GM23338 (cell line): ENCODE measurements at regions not wholly inside any gene's neighbourhood (a gene's known extent, or its start where the extent isn't known, plus 50 kb on each side); places are given as distances from the start of the nearest gene placed in this dataset.

Experiments
- ATAC-seq: fragments of 200-7000 bp; cut with Tn5 transposase; 3 replicates; pipeline ENCODE4 v1.9.1; 2020
- DNase-seq: peaks from one replicate; pipeline ENCODE4 v3.0.0-alpha.2; 2015; ENCODE audit warnings: low spot score
- H2AFZ ChIP-seq: fragments of 200-600 bp; sonication (generic); 2 replicates; pipeline ENCODE4 v1.8.0; 2016; ENCODE audit warnings: antibody characterized with exemption, mild to moderate bottlenecking, moderate library complexity
- H3F3A ChIP-seq: fragments of 200-600 bp; sonication (generic); replicated peaks from 2 replicates; pipeline ENCODE4 v1.8.0; 2017; ENCODE audit warnings: antibody characterized with exemption, mixed run types, low read depth
- H3K27ac ChIP-seq: fragments of 200-600 bp; sonication (generic); 2 replicates; pipeline ENCODE4 v1.6.1; 2016; ENCODE audit warnings: low read depth
- H3K27me3 ChIP-seq: fragments of 200-600 bp; sonication (generic); 2 replicates; pipeline ENCODE4 v1.8.0; 2016; ENCODE audit warnings: mild to moderate bottlenecking, mixed run types, moderate library complexity; ENCODE audit not compliant: insufficient read depth
- H3K36me3 ChIP-seq: fragments of 200-600 bp; sonication (generic); 2 replicates; pipeline ENCODE4 v1.8.0; 2016; ENCODE audit warnings: mild to moderate bottlenecking; ENCODE audit not compliant: insufficient read depth
- H3K4me1 ChIP-seq: fragments of 200-600 bp; sonication (generic); 2 replicates; pipeline ENCODE4 v1.8.0; 2016; ENCODE audit warnings: mild to moderate bottlenecking, moderate library complexity; ENCODE audit not compliant: insufficient read depth
- H3K4me2 ChIP-seq: fragments of 200-600 bp; sonication (generic); 2 replicates; pipeline ENCODE4 v1.7.1; 2017; ENCODE audit warnings: mixed run types
- H3K4me3 ChIP-seq: fragments of 200-600 bp; sonication (generic); 2 replicates; pipeline ENCODE4 v1.6.1; 2016; ENCODE audit warnings: mixed run types
- H3K79me2 ChIP-seq: fragments of 200-600 bp; sonication (generic); replicated peaks from 2 replicates; pipeline ENCODE4 v1.8.0; 2017; ENCODE audit warnings: mild to moderate bottlenecking; ENCODE audit not compliant: insufficient read depth
- H3K9me2 ChIP-seq: fragments of 200-600 bp; sonication (generic); 2 replicates; pipeline ENCODE4 v1.8.0; 2017; ENCODE audit not compliant: insufficient read depth
- H4K20me1 ChIP-seq: fragments of 200-600 bp; sonication (generic); replicated peaks from 2 replicates; pipeline ENCODE4 v1.8.0; 2017; ENCODE audit warnings: mild to moderate bottlenecking; ENCODE audit not compliant: insufficient read depth
- H3K27ac Mint-ChIP-seq: 2 replicates; pipeline ENCODE4 v1.8.0; 2020; ENCODE audit warnings: inconsistent platforms, mild to moderate bottlenecking, moderate library complexity, mixed read lengths
- H3K27me3 Mint-ChIP-seq: 3 replicates; pipeline ENCODE4 v1.8.0; 2022; ENCODE audit warnings: low read depth, mild to moderate bottlenecking, moderate library complexity, mixed read lengths, inconsistent platforms; ENCODE audit not compliant: insufficient read depth, poor library complexity
- H3K36me3 Mint-ChIP-seq: 3 replicates; pipeline ENCODE4 v1.8.0; 2021; ENCODE audit warnings: low read depth, mild to moderate bottlenecking, inconsistent platforms, moderate library complexity, mixed read lengths
- H3K4me1 Mint-ChIP-seq: 3 replicates; pipeline ENCODE4 v1.8.0; 2020; ENCODE audit warnings: mild to moderate bottlenecking, inconsistent platforms, mixed read lengths
- H3K4me3 Mint-ChIP-seq: 3 replicates; pipeline ENCODE4 v1.8.0; 2021; ENCODE audit warnings: moderate library complexity, mild to moderate bottlenecking, inconsistent platforms, mixed read lengths
- H3K9me3 Mint-ChIP-seq: 3 replicates; pipeline ENCODE4 v1.8.0; 2020; ENCODE audit warnings: moderate library complexity, mild to moderate bottlenecking, inconsistent platforms, mixed read lengths
- TF ChIP-seq, protein P1 (sequence below): fragments of 250-450 bp; sonication (Bioruptor Pico); IDR thresholded peaks from 2 replicates; pipeline ENCODE4 v1.5.0; 2020; ENCODE audit warnings: mild to moderate bottlenecking, moderate library complexity
- TF ChIP-seq, protein P2 (sequence below): IDR thresholded peaks from 2 replicates; pipeline ENCODE4 v1.6.1; 2016; ENCODE audit warnings: antibody characterized with exemption

- TF ChIP-seq, protein P1, sequence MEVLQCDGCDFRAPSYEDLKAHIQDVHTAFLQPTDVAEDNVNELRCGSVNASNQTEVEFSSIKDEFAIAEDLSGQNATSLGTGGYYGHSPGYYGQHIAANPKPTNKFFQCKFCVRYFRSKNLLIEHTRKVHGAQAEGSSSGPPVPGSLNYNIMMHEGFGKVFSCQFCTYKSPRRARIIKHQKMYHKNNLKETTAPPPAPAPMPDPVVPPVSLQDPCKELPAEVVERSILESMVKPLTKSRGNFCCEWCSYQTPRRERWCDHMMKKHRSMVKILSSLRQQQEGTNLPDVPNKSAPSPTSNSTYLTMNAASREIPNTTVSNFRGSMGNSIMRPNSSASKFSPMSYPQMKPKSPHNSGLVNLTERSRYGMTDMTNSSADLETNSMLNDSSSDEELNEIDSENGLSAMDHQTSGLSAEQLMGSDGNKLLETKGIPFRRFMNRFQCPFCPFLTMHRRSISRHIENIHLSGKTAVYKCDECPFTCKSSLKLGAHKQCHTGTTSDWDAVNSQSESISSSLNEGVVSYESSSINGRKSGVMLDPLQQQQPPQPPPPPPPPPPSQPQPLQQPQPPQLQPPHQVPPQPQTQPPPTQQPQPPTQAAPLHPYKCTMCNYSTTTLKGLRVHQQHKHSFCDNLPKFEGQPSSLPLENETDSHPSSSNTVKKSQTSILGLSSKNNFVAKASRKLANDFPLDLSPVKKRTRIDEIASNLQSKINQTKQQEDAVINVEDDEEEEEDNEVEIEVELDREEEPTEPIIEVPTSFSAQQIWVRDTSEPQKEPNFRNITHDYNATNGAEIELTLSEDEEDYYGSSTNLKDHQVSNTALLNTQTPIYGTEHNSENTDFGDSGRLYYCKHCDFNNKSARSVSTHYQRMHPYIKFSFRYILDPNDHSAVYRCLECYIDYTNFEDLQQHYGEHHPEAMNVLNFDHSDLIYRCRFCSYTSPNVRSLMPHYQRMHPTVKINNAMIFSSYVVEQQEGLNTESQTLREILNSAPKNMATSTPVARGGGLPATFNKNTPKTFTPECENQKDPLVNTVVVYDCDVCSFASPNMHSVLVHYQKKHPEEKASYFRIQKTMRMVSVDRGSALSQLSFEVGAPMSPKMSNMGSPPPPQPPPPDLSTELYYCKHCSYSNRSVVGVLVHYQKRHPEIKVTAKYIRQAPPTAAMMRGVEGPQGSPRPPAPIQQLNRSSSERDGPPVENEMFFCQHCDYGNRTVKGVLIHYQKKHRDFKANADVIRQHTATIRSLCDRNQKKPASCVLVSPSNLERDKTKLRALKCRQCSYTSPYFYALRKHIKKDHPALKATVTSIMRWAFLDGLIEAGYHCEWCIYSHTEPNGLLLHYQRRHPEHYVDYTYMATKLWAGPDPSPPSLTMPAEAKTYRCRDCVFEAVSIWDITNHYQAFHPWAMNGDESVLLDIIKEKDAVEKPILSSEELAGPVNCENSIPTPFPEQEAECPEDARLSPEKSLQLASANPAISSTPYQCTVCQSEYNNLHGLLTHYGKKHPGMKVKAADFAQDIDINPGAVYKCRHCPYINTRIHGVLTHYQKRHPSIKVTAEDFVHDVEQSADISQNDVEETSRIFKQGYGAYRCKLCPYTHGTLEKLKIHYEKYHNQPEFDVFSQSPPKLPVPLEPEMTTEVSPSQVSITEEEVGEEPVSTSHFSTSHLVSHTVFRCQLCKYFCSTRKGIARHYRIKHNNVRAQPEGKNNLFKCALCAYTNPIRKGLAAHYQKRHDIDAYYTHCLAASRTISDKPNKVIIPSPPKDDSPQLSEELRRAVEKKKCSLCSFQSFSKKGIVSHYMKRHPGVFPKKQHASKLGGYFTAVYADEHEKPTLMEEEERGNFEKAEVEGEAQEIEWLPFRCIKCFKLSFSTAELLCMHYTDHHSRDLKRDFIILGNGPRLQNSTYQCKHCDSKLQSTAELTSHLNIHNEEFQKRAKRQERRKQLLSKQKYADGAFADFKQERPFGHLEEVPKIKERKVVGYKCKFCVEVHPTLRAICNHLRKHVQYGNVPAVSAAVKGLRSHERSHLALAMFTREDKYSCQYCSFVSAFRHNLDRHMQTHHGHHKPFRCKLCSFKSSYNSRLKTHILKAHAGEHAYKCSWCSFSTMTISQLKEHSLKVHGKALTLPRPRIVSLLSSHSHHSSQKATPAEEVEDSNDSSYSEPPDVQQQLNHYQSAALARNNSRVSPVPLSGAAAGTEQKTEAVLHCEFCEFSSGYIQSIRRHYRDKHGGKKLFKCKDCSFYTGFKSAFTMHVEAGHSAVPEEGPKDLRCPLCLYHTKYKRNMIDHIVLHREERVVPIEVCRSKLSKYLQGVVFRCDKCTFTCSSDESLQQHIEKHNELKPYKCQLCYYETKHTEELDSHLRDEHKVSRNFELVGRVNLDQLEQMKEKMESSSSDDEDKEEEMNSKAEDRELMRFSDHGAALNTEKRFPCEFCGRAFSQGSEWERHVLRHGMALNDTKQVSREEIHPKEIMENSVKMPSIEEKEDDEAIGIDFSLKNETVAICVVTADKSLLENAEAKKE (CRISPR knock-in tag) = no peak
These were observed 112.0 kb downstream of the SH3TC2 start (continued) for GRCh38 chr5:148950892-148951291.

DNA sequence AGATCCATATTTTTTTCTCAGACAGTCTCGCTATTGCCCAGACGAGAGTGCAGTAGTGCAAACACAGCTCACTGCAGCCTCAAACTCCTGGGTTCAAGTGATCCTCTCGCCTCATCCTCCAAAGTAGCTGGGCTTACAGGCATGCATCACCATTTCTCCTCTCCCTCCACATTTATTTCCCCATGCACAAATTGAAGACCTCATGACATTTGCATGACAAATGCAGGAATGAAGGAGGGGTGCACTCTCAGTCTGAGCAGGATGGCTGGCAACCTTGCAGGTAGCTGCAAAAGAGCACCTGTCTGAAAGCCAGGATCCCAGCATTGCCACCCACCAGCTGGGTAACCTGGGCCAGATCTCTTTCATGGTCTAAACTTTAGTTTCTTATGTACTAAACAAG is 111.2 kb downstream of the SH3TC2 start:
- no peak overlapping the region for H3K4me3 Mint-ChIP-seq
- H3K36me3 Mint-ChIP-seq = no peaks in the 10 kb centered on the region; the same call in 2 of the 3 replicates
- peak overlapping the region; percentile 40 for H3K4me2 ChIP-seq

More for the DNA sequence above, 111.2 kb downstream of the SH3TC2 start:
- Mint-ChIP-seq H3K4me1 (peaks cover 41% of the 10 kb centered on the region), H3K9me3 (no peaks in the 10 kb centered on the region), H3K27ac (peak overlapping the region; percentile 64; the same call in 1 of the 2 replicates), H3K27me3 (peaks cover 2% of the 10 kb centered on the region)
- Histone ChIP-seq H2AFZ (no peak overlapping the region), H3K36me3 (no peaks in the 10 kb centered on the region), H3K4me3 (no peak overlapping the region), H3K79me2 (no peaks in the 10 kb centered on the region), H3K9me2 (no peaks in the 10 kb centered on the region; the same call in 1 of the 2 replicates), H3K27me3 (no peaks in the 10 kb centered on the region), H3F3A (no peaks in the 10 kb centered on the region), H3K4me1 (peaks cover 18% of the 10 kb centered on the region), H4K20me1 (no peaks in the 10 kb centered on the region), H3K27ac (no peak overlapping the region)
- DNase-seq (peak; percentile 63), ATAC-seq (peak; percentile 74)
- TF ChIP-seq, protein P1 (CRISPR knock-in tag) = 0 out of 2 replicates have a peak, but pooled peaks have one; percentile 34
- TF ChIP-seq, protein P2, sequence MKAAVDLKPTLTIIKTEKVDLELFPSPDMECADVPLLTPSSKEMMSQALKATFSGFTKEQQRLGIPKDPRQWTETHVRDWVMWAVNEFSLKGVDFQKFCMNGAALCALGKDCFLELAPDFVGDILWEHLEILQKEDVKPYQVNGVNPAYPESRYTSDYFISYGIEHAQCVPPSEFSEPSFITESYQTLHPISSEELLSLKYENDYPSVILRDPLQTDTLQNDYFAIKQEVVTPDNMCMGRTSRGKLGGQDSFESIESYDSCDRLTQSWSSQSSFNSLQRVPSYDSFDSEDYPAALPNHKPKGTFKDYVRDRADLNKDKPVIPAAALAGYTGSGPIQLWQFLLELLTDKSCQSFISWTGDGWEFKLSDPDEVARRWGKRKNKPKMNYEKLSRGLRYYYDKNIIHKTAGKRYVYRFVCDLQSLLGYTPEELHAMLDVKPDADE = no peak
